AG10803 (cell line): ENCODE measurements at regions not wholly inside any gene's neighbourhood (a gene's known extent, or its start where the extent isn't known, plus 50 kb on each side); places are given as distances from the start of the nearest gene placed in this dataset.
A peak's percentile ranks its signal among the peaks of the same experiment; 100 is the strongest.

Experiments used
- DNase-seq: peaks from one replicate; pipeline ENCODE4 v3.0.0; 2010; ENCODE audit warnings: low read depth
- H3K4me3 ChIP-seq: 2 replicates; pipeline ENCODE4 v1.5.1; 2011; ENCODE audit warnings: mild to moderate bottlenecking, low read length, control low read depth
- CTCF ChIP-seq: conservative IDR thresholded peaks from 2 replicates; pipeline ENCODE4 v1.5.1; 2011; ENCODE audit warnings: mild to moderate bottlenecking, low read length, control low read depth, inconsistent platforms

- DNase-seq, result no peak
- TF ChIP-seq CTCF, result no peak
- H3K4me3 ChIP-seq, result no peak overlapping the region
These were observed 137.0 kb downstream of the PLPP3 start for GRCh38 chr1:56442290-56442877.

GRCh38 chr1:56441601-56442000 is 137.8 kb downstream of the PLPP3 start:
- no peak overlapping the region for H3K4me3 ChIP-seq
- no peak for DNase-seq
- TF ChIP-seq CTCF, result no peak

GRCh38 chr1:56439610-56440264 is 139.6 kb downstream of the PLPP3 start:
- H3K4me3 ChIP-seq, result no peak overlapping the region
- no peak for DNase-seq
- no peak for TF ChIP-seq CTCF

GRCh38 chr1:56438901-56439551 is 140.3 kb downstream of the PLPP3 start:
- DNase-seq, result no peak
- TF ChIP-seq CTCF, result no peak
- no peak overlapping the region for H3K4me3 ChIP-seq

- peak; percentile 13 for DNase-seq
- no peak for TF ChIP-seq CTCF
- no peak overlapping the region for H3K4me3 ChIP-seq
These were observed 141.4 kb downstream of the PLPP3 start for GRCh38 chr1:56437959-56438358.

GRCh38 chr1:56436912-56437417 is 142.4 kb downstream of the PLPP3 start:
- H3K4me3 ChIP-seq, result no peak overlapping the region
- TF ChIP-seq CTCF, result no peak
- DNase-seq, result no peak

GRCh38 chr1:56436296-56436695 is 143.1 kb downstream of the PLPP3 start:
- no peak for TF ChIP-seq CTCF
- H3K4me3 ChIP-seq, result no peak overlapping the region
- no peak for DNase-seq
